Caco-2 (cell line): ENCODE measurements at regions not wholly inside any gene's neighbourhood (a gene's known extent, or its start where the extent isn't known, plus 50 kb on each side); places are given as distances from the start of the nearest gene placed in this dataset.

Source experiments
- BruUV-seq: library from RNA; stranded (reverse); fragments of 400-500 nt; replicated peaks from 2 replicates; lab custom pipeline; 2021; lab: Mats Ljungman, UMichigan
- CTCF ChIA-PET: fragments of 300-600 bp; sonication (Branson Sonifier 250); formaldehyde crosslinking; loops from one replicate; lab custom pipeline; 2022; ENCODE audit warnings: antibody characterized with exemption; lab: Charles Lee
- POLR2A ChIA-PET: fragments of 300-600 bp; sonication (Branson Sonifier 250); formaldehyde crosslinking; loops from one replicate; lab custom pipeline; 2022; ENCODE audit warnings: antibody characterized with exemption; lab: Charles Lee
- DNase-seq, 2 experiments: peaks; one replicate each; pipeline versions ENCODE4 v3.0.0 to v3.0.0-alpha.2; 2020 to 2022
- H3K27me3 ChIP-seq: replicated peaks from 2 replicates; pipeline ENCODE4 v1.6.0; 2011; ENCODE audit warnings: low read length; ENCODE audit not compliant: control insufficient read depth, insufficient read depth
- H3K36me3 ChIP-seq: 2 replicates; pipeline ENCODE4 v1.5.1; 2011; ENCODE audit warnings: low read length; ENCODE audit not compliant: control insufficient read depth, insufficient read depth
- H3K4me1 ChIP-seq: fragments of 250-450 bp; sonication (Bioruptor Pico); 2 replicates; pipeline ENCODE4 v1.5.1; 2020; ENCODE audit warnings: mild to moderate bottlenecking
- H3K4me3 ChIP-seq: 2 replicates; pipeline ENCODE4 v1.5.1; 2011; ENCODE audit warnings: low read depth, mild to moderate bottlenecking, control low read depth, low read length
- H3K9me3 ChIP-seq: fragments of 250-450 bp; sonication (Bioruptor Pico); 2 replicates; pipeline ENCODE4 v1.5.1; 2020; ENCODE audit warnings: mild to moderate bottlenecking, moderate library complexity
- H3K27ac Mint-ChIP-seq: one replicate; pipeline ENCODE4 v1.8.0; 2022; ENCODE audit warnings: mixed read lengths; ENCODE audit not compliant: unreplicated experiment
- H3K27me3 Mint-ChIP-seq: one replicate; pipeline ENCODE4 v1.8.0; 2022; ENCODE audit warnings: mixed read lengths; ENCODE audit not compliant: insufficient read depth, unreplicated experiment
- H3K36me3 Mint-ChIP-seq: one replicate; pipeline ENCODE4 v1.8.0; 2022; ENCODE audit warnings: mild to moderate bottlenecking, mixed read lengths; ENCODE audit not compliant: insufficient read depth, unreplicated experiment
- H3K4me1 Mint-ChIP-seq: one replicate; pipeline ENCODE4 v1.8.0; 2022; ENCODE audit warnings: low read depth, mixed read lengths; ENCODE audit not compliant: unreplicated experiment
- H3K4me3 Mint-ChIP-seq: one replicate; pipeline ENCODE4 v1.8.0; 2022; ENCODE audit warnings: mild to moderate bottlenecking, moderate library complexity, mixed read lengths; ENCODE audit not compliant: unreplicated experiment
- H3K9me3 Mint-ChIP-seq: one replicate; pipeline ENCODE4 v1.8.0; 2022; ENCODE audit warnings: mixed read lengths; ENCODE audit not compliant: unreplicated experiment
- intact Hi-C: fragments of 100-400 bp; cut with micrococcal nuclease; formaldehyde crosslinking; loops from one replicate; pipeline ENCODE4 v1.10.0; 2022; ENCODE audit not compliant: unreplicated experiment
- TF ChIP-seq, protein P1 (sequence below), 2 experiments: fragments of 200-600 bp in 1 of 2; IDR thresholded peaks; 1 replicate in 1 of 2; 2 replicates in 1 of 2; pipeline versions ENCODE4 v1.5.1 to v1.8.0; 2011 to 2022; ENCODE audit warnings: antibody characterized with exemption in 1 of 2, control low read depth in 1 of 2, inconsistent platforms in 1 of 2, low read depth in 1 of 2, low read length in 1 of 2, mild to moderate bottlenecking in 1 of 2, moderate library complexity in 1 of 2; ENCODE audit not compliant: insufficient read depth in 1 of 2, severe bottlenecking in 1 of 2, unreplicated experiment in 1 of 2

DNA sequence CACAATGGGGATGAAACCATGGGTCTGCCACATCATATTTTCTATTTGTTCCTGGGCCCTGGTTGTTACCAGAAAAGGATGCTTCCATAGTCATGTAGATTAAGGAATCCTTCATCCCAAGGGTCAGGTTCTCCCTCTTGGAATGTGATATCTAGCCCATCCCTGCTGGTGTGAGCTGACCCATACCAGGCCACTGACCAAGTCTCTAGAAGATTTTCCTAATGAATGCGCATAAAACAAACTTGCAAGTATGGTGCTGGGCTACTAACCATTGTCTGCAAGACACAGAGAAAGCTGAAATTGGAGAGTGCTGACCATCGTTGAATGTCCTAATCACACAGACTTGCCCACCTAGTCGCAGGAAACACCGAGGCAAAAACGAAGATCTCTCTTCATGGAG is 972.6 kb downstream of the EFNA5 start:
- intact Hi-C loops = no loop called here
- H3K27ac Mint-ChIP-seq = no peak overlapping the region
- DNase-seq = no peak
- ChIA-PET CTCF (no interaction called here), POLR2A (no interaction called here)
- H3K27me3 Mint-ChIP-seq = no peaks in the 10 kb centered on the region
- Histone ChIP-seq H3K36me3 (no peaks in the 10 kb centered on the region), H3K27me3 (no peaks in the 10 kb centered on the region), H3K4me3 (no peak overlapping the region), H3K9me3 (no peaks in the 10 kb centered on the region), H3K4me1 (no peaks in the 10 kb centered on the region)
- TF ChIP-seq, protein P1, sequence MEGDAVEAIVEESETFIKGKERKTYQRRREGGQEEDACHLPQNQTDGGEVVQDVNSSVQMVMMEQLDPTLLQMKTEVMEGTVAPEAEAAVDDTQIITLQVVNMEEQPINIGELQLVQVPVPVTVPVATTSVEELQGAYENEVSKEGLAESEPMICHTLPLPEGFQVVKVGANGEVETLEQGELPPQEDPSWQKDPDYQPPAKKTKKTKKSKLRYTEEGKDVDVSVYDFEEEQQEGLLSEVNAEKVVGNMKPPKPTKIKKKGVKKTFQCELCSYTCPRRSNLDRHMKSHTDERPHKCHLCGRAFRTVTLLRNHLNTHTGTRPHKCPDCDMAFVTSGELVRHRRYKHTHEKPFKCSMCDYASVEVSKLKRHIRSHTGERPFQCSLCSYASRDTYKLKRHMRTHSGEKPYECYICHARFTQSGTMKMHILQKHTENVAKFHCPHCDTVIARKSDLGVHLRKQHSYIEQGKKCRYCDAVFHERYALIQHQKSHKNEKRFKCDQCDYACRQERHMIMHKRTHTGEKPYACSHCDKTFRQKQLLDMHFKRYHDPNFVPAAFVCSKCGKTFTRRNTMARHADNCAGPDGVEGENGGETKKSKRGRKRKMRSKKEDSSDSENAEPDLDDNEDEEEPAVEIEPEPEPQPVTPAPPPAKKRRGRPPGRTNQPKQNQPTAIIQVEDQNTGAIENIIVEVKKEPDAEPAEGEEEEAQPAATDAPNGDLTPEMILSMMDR (IDR thresholded peaks at IDR 0.05; ENCODE audit: insufficient read depth in 1 of 2, low read depth in 1 of 2, low read length in 1 of 2, severe bottlenecking in 1 of 2, unreplicated experiment in 1 of 2) = no peak
- no peaks in the 10 kb centered on the region for H3K4me1 Mint-ChIP-seq
- no TSS peak for BruUV-seq
- no peaks in the 10 kb centered on the region for H3K9me3 Mint-ChIP-seq
- H3K36me3 Mint-ChIP-seq = no peaks in the 10 kb centered on the region
- H3K4me3 Mint-ChIP-seq = no peak overlapping the region

DNA sequence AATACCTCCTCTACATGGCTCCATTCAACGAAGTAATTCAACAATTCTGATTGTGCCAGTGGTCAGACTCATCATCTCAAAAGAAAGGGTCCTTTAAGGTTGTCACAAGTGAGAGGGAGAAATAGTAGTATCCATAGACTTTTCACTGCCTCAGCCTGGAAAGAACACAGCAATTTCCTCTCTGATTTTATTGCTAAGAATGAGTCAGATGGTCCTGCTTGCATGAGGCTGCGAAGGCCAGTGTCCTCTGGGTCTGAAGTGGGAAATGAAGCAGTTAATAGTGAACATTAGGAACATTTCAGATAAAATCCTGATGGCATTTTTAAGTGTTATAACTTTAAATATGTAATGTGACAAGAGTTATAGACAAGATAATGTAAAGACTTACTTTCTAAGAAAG is 979.0 kb downstream of the EFNA5 start:
- H3K9me3 Mint-ChIP-seq = no peaks in the 10 kb centered on the region
- no peaks in the 10 kb centered on the region for H3K4me1 Mint-ChIP-seq
- BruUV-seq = no TSS peak
- no peak overlapping the region for H3K4me3 Mint-ChIP-seq
- no peak overlapping the region for H3K27ac Mint-ChIP-seq
- H3K36me3 ChIP-seq = no peaks in the 10 kb centered on the region
- H3K36me3 Mint-ChIP-seq = no peaks in the 10 kb centered on the region
- H3K9me3 ChIP-seq = no peaks in the 10 kb centered on the region
- no peaks in the 10 kb centered on the region for H3K27me3 ChIP-seq
- no peak overlapping the region for H3K4me3 ChIP-seq
- POLR2A ChIA-PET = no interaction called here
- no peaks in the 10 kb centered on the region for H3K4me1 ChIP-seq
- no peak for DNase-seq
- no peaks in the 10 kb centered on the region for H3K27me3 Mint-ChIP-seq
- intact Hi-C loops = no loop called here
- TF ChIP-seq, protein P1 (IDR thresholded peaks at IDR 0.05; ENCODE audit: insufficient read depth in 1 of 2, low read depth in 1 of 2, low read length in 1 of 2, severe bottlenecking in 1 of 2, unreplicated experiment in 1 of 2) = no peak
- CTCF ChIA-PET = no interaction called here

DNA sequence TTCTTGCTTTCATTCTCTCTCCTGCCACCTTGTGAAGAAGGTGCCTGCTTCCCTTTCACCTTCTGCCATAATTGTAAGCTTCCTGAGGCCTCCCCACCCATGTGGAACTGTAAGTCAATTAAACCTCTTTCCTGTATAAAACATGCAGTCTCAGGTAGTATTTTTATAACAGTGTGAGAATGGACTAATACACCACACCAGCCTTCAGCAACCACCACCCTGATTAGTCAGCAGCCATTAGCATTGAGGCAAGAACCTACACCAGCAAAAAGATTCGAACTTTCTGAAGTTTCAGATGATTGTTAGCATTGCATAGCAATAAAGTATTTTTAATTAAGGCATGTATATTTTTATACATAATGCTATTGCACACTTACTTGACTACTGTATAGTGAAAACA is 980.2 kb downstream of the EFNA5 start:
- intact Hi-C loops = no loop called here
- no peaks in the 10 kb centered on the region for H3K36me3 Mint-ChIP-seq
- H3K9me3 Mint-ChIP-seq = no peaks in the 10 kb centered on the region
- Histone ChIP-seq H3K36me3 (no peaks in the 10 kb centered on the region), H3K9me3 (no peaks in the 10 kb centered on the region), H3K4me1 (no peaks in the 10 kb centered on the region), H3K4me3 (no peak overlapping the region), H3K27me3 (no peaks in the 10 kb centered on the region)
- ChIA-PET CTCF (no interaction called here), POLR2A (no interaction called here)
- H3K27me3 Mint-ChIP-seq = no peaks in the 10 kb centered on the region
- TF ChIP-seq, protein P1 (IDR thresholded peaks at IDR 0.05; ENCODE audit: insufficient read depth in 1 of 2, low read depth in 1 of 2, low read length in 1 of 2, severe bottlenecking in 1 of 2, unreplicated experiment in 1 of 2) = no peak
- no peak overlapping the region for H3K27ac Mint-ChIP-seq
- no peak for DNase-seq
- no peaks in the 10 kb centered on the region for H3K4me1 Mint-ChIP-seq
- no TSS peak for BruUV-seq
- H3K4me3 Mint-ChIP-seq = no peak overlapping the region
